ENCODE measurements at regions not wholly inside any gene's neighbourhood (a gene's known extent, or its start where the extent isn't known, plus 50 kb on each side); places are given as distances from the start of the nearest gene placed in this dataset.

DNA sequence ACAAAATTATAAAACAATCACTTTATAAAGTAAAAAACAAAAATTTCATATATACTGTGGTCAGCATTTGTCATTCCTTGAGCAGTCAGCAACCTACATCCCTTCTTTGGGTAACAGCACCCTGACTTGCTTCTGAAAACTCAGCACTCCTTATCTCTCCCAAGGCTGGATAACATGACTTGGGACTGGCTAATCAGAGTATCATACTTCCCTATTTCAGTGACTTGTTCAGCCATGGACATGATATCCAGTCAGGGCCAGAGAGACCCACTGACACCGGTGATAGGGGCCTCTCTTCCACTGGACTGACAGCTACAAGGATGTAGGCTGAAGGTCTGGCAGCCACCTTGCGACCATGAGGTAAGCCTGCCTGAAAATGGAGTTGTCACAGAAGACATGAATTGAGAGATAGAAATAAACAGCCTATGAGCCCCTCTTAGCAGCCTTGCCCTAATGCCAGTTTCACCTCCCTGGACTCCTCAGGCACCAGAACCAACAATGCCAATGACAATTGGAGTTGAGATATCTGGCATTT is 84.4 kb upstream of the NEBL start:
- DNase-seq, result no peak

DNA sequence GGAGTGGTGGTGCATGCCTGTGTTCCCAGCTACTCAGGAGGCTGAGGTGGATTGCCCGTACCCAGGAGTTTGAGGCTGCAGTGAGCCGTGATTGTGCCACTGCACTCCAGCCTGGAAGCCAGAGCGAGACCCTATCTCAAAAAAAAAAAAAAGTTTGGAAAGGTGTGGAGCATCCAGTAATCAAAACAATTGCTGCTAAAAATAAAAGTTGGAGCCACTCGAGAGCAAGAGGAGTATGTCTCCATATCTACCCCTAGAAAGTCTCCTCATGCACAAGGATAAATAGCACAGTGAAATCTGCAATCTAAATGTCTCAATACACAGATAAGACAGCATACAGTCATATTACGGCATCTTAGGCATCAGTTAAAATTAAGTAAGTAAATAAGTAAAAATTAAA is 81.5 kb upstream of the NEBL start:
- no peak for DNase-seq

DNA sequence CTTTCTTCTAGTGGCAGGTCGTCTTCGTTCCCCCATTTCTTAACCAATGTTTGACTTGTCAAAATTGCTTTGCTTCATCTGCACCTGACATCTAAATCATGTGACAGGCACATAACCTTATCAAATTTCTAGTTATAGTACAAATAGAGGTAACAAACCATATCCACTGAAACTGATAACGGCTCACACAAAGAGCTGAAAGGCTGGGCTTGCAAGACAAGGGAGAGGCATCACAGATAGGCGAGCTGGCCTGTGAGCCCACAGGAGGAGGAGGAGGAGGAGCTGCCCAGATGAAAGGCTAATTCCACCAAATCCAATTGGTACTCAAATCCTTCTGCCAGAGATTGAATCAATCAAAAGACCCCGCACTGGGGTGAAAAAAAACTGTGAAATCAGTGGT is 80.2 kb upstream of the NEBL start:
- DNase-seq, result no peak

DNA sequence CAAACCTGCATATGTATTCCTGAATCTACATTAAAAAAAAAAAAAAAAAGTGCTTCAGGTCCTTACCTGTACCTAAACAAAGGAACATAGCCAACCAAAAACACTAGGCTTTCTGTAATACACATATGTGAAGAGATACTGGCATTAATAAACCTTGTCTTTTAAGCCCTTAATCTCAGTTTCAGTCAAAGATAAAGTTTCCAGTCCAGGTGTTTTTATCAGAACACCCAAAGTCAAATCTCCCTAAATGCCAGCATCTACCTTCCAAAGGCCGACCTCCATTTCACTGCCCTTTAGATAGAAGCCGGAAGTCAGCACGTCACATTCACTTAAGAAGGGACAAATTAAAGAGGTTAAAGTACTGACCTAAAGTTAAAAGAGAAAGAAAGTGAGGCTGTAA is 79.8 kb upstream of the NEBL start:
- DNase-seq, result no peak

DNA sequence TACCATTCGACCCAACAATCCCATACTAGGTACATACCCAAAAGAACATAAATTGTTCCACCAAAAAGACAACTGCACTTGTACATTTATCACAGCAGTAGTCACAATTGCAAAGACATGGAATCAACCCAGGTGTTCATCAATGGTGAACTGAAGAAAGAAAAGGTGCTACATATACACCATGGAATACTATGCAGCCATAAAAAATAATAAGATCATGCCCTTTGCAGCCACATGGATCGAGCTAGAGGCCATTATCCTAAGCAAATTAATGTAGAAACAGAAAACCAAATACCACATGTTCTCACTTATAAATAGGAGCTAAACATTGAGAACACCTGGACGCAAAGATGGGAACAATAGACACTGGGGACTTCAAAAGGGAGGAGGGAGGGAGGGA is 79.3 kb upstream of the NEBL start:
- DNase-seq, result no peak

DNA sequence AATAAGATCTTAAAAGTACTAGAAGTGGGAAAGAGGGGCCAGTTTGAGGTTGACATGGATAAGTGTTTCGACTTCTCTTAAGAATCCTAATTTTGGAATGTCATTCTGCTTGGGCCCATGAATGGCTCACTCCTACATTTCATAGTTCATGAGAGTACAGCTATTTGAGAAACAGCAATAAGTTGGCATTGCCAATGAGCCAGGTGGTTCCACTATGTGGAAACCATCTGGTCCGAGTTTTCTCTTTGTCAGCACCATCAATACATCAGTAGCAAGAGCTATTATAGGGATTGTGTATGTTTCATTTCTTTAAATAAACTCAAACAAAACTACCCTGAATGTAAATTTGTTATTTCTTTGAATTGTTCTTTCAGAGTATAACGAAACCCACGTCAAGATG is 78.1 kb upstream of the NEBL start:
- DNase-seq, result no peak

DNA sequence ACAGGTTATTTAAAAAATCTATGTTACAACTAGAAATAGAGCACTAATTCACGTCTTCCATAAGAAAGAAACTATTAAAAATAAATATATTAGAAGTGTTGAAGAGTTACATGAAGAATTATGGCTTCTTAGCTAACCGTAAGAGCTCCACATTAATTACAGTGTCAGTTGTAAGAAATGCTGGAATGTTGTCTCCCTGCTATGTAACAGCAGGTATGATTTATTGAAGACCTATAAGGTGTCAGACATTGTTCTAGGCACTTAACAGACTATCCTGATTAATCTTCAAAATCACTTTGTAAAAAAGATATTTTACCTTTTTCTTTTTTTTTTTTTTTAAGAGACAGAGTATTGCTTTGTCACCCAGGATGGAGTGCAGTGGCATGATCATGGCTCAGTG is 75.8 kb upstream of the NEBL start:
- DNase-seq, result no peak

DNA sequence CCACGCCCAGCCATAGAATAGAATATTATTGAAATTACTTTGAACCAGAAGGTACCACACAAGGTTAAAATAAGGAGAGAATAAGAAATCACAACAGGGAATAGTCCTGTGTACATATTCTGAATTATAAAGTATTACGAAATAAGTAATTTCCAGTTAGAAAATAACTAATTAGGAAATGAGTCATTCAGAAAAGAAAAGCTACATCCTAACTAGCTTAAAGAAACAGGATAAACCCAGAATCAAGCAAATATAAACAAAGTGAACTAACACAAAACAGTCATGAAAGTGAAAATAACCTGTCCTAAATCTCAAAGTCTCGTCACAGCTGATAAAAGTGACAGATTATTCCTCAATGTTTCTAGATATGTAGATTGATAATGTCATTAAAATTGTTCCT is 74.8 kb upstream of the NEBL start:
- no peak for DNase-seq

DNA sequence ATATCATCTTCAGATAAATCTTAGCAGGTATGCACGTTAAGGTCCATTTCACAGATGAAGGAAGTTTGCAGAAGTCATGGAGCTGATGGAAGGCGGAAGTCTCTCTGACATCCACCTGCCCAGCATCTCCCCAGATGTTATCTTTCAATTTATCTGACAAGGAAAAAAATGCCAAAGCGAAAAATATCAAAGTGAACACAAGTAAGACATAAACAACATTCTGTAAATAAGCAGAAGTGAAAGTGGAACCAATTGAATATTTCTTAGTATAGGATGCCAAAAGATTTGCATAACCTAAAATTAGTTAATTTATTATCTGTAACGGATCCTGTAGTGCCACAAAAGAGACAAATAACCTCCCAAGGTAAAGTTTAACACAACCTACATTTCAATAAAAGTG is 73.6 kb upstream of the NEBL start:
- no peak for DNase-seq

DNA sequence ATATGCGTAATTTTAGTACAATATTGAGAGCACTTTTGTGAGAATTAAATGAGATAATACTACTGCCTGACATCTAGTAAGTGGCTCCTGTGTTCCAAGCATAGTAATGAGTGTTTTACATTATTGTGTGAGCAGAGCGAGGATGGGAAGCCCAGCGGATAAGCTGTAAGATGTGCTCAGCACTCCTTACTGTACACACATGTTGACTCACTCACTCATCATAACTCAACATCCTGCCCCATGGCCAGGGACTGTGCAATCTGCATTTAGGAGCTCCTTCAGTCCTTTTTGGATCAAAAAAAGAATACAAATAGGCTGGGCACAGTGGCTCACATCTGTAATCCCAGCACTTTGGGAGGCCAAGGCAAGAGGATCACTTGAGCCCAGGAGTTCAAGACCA is 72.9 kb upstream of the NEBL start:
- no peak for DNase-seq

DNA sequence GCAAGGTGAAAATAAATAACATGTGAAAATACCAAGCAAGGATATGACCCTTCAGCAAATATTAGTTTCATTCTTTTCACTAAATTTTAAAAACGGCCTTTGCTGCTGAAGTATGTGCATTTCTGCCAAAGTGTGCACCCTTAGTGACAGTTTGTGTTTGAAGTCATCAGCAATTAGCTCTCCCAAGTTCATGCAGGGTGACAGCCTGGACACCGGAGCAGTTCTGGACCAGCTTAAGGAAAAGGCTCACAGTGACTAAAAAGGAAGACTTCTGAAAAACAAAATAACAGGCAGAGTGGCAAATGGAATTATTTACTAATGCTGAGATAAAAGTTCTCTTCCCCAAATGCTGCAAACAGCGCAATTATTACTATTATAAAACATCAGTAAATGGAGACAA is 69.3 kb upstream of the NEBL start:
- no peak for DNase-seq

DNA sequence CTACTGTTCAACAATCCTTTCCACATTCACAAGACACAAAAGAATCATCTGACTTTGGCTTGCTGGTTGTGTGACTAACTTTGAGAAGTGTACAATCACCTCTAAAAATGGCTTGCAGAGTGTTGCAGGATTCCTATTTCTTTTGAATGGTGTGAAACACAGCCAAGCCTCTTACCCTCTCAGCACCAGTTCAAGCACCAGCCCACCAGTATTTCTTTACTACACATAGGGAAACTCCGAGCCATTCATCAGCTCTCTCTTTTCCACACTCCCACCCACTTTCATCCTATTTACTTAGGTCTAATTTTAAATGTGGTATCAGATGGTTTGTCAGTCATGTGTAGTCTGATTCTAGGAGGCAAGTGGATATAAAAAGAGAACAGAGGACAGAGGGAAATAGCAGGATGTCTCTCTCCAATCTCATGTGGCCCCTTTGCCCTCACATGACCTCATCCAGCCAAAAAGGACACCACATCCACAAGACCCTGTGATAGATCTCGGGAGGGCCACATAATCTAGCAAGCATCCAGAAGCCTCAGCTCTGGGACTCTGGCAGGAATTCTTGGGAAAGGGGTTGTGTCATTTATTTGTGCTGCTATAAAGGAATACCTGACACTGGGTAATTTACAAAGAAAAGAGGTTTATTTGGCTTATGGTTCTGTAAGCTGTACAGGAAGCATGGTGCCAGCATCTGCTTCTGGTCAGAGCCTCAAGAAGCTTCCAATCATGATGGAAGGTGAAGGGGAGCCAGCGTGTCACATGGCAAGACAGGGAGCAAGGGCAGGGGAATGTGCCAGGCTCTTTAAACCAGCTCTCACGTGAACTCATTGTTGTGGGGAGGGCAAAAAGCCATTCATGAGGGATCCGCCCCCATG is 66.8 kb upstream of the NEBL start:
- no peak for DNase-seq

DNA sequence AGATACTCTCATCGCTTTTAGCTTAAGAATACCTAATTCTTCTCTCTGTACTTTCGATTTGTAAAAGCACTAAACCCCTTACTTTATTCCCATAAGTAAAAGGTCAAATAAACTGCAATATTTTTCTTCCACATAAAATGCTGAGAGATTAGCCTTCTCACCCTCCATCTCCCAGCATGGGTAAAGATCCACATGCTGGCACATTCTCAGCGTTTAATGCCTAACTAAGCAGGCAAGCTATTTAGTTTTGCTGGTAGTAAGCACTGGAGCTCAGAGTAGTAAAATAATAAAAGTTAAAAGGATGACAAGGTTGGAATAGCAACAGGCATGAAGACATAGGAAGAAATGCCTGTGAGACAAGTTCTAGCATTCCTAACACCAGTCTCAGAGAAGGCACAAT is 65.9 kb upstream of the NEBL start:
- DNase-seq, result no peak

DNA sequence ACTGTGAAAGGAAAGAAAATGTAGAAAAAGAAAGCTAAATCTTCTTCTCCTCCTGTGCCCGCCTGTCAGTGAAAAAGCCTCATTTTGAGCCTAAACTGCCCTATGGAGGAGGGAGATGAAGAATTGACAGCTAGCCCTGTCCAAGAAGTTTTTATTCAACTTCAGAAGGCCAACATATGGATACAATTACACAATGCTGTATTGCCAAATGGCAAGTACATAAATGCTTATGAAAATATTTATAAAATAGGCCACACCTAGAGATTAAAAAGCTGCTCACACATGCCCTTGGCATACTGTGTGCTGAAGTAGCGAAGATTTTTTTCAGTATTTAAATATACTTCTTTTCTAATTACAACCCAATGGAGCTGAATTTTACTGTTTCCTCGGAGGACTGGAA is 65.1 kb upstream of the NEBL start:
- DNase-seq, result peak; percentile 32 to 36

DNA sequence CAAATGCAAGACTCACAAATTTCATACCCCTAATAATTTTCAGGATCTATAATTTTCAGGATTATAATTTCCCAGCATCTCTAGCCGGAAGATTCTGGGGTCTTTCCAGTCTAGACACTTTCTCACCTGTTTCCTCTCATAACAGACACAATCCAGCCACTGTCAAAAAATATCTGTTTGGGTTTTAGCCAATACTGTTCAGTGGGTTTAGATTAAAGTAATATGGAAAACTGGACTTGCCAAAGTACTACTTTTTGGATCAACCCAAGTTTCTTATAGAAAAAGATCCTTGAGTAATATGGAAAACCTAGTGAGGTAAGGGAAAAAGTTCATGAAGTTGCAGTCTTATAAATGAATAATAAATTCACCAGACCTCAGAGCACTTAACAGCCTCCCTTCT is 62.1 kb upstream of the NEBL start:
- no peak for DNase-seq

DNA sequence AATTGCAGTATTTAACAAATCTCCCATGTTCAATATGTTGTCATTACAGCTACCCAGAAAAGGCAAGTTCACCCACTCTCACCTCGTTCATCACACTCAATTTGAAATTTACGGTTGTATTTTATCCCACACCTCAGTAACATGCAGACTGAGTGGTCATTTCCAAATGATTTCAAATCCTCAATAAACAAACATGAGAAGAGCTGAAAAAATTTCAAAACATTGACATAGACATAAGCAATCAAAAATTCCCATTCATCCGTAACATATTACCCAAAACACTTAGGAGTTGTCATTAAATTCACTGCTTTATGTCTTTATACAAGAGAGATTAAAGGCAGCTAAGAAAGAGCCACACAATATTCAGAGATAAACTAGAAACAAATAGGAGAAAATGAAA is 61.7 kb upstream of the NEBL start:
- no peak for DNase-seq

DNA sequence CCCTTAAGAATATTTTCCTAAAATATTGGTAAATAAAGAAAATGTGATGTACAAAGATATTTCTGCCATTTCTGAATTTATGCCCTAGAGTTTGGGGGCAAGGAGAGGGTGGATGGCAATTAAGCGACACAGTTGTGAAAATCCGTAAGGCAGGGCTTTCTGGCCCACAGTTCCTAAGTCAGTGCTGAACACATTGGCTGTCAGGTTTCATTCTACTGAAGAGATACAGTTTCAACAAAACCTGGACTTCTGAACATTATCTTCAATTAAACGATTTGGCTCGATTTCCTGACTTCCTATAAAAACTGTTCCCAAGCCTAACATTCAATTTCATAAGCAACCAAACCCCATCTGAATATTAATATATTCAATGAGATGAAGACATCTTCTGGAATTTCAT is 61.1 kb upstream of the NEBL start:
- no peak for DNase-seq

DNA sequence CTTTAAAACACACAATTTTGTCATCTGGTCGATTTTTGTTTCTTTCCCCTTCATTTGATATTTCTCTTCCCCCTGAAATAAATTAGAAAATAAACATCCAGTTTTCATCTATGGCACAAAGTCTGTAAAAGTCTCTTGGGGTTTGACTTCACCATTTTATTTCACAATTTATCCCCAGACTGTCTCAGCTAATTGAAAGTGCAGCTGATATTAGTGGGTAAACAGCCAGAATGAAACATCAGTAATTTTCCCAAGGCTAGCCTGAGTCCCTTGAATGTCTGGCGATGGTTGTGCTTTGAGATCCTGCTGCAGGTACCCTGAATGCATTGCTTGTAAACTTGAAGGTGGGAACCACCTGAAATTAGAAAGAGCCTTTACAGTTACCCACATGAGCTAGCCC is 60.6 kb upstream of the NEBL start:
- DNase-seq, result no peak

DNA sequence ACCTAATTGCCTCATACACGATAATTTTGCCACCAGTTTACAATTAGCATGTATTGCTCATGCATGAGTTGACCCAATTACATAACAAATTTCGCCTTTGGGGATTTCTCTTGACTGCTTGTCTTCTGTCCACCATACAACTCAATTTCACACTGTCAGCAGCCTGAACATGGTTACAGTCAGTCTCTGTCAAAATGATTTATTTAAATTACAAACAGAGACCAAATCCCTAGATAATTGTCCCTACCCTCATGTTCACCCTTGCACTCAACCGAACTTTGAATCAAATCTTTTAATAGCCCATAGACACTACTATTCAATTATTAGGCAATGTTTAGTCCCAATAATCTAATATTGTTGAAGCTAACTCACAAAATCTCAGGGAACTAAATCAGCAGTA is 59.7 kb upstream of the NEBL start:
- no peak for DNase-seq

DNA sequence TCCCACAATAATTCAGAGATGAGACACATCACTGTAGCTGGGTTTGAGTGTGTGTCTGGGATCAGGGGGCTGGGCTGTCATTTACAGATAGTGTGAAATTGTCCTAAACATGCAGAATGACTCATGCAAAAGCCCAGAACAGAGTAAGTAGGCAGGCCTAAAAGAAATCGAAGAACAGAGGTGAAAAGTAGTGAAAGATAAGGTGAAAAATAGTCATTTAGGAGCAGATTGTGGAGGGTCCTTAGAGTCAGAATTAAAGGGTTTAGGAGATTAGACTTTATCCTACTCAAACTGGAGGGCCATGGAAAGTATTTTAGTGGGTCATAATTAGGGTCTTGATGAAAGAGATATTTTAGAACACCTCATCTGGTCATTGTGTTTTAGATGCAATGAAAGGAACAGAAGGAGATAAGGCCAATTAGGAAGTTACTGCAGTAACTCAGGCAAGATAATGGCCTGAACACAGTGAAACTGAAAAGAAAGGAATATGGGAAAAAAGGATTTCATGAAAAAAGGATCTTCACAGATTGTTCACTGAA is 58.3 kb upstream of the NEBL start:
- no peak for DNase-seq

DNA sequence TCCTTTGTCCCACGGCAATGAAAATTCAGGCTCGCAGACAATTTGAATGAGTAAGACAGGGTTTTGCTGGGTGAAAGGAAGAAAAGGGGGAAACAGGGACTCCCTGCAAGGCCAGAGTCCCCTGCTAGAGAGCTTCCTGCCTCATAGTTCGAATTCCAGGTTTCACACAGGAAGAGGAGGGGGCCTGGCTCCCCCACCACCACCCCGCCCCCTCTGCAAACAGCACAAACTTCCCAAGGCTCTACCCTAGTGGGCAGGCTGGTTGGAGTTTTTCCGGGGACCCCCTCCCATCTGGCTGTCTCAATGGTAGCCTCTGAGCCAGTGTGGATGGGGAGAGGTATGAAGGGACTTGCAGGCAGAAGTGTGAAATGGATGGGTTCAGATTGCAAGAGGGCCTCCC is 57.4 kb upstream of the NEBL start:
- no peak for DNase-seq

DNA sequence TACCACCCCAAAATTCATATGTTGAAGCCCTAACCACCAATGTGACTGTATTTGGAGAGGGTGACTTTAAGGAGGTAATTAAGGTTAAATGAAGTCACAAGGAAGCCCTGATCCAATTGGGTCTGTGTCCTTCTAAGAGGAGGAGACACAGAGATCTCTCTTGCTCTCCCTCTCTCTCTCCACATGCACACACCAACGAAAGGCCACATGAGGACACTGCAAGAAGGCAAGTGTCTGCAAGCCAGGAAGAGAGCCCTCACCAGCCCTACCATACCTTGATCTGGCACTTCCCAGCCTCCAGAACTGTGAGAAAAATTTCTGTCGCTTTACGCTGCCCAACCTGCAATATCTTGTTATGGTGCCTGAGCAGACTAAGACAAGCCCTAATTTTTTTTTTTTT is 56.0 kb upstream of the NEBL start:
- no peak for DNase-seq

DNA sequence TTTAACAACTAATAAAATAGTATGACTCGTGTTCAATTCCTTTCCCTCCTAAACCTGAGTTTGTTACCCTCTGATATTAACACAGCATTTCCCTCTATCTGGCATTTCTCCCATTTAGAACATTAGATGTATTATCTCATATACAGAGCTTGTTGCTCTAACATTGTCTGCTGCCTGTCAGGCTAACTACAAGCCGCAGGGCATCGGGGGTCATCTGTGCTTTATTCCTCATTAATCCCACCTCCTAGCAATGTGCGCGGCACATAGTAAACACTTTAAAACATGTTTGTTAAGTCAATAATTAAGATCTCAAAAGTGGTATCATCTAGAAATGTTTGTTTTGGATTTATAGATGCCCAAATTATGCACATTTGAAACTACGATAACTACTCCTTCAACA is 52.9 kb upstream of the NEBL start:
- no peak for DNase-seq
